ENCODE measurements at regions not wholly inside any gene's neighbourhood (a gene's known extent, or its start where the extent isn't known, plus 50 kb on each side); places are given as distances from the start of the nearest gene placed in this dataset.
"Not testable (repeated sequence)": the region's sequence is repeated elsewhere in the genome, so short reads cannot be mapped to it uniquely, and the experiment has no call there.

- H3K9me1 ChIP-seq (ENCODE audit: control insufficient read depth, insufficient read depth, low read length); CTCF ChIA-PET (ENCODE audit: low intra/inter-chr PET ratio); H3K36me3 ChIP-seq (ENCODE audit: control insufficient read depth, insufficient read depth, low read length); DNase-seq (ENCODE audit: extremely low read depth in 1 of 4, low spot score in 3 of 4); BruUV-seq (replicated peaks); H2AFZ ChIP-seq (ENCODE audit: low read depth, low read length); in situ Hi-C loops (cut with MboI); POLR2A ChIA-PET; H3K27me3 ChIP-seq (ENCODE audit: control insufficient read depth in 2 of 2, insufficient read depth in 2 of 2, low read length in 2 of 2); H4K20me1 ChIP-seq (replicated peaks; ENCODE audit: control insufficient read depth, insufficient read depth, low read length); FAIRE-seq; H3K27ac ChIP-seq (ENCODE audit: extremely low read depth, low read depth, low read length); H3K9ac ChIP-seq (ENCODE audit: insufficient read depth in 1 of 2, low read depth in 2 of 2, low read length in 2 of 2); H3K4me3 ChIP-seq; H3K79me2 ChIP-seq (ENCODE audit: control insufficient read depth, insufficient read depth, low read length); intact Hi-C loops (cut with micrococcal nuclease); H3K4me2 ChIP-seq (ENCODE audit: insufficient read depth, low read length); H3K9me3 ChIP-seq (replicated peaks; ENCODE audit: control insufficient read depth, insufficient read depth, low read depth, low read length); H3K4me1 ChIP-seq (replicated peaks in 1 of 2; ENCODE audit: control insufficient read depth in 2 of 2, insufficient read depth in 2 of 2, low read length in 2 of 2); ATAC-seq: not testable (repeated sequence)
- WGBS (ENCODE audit: insufficient coverage, low coverage, missing lambda C conversion rate): 14% methylated on average over 2 of the region's 2 CpGs
- peak; percentile 68; the same call in 1 of the 2 replicates for TF ChIP-seq ZNF707 (CRISPR knock-in tag; conservative IDR thresholded peaks at IDR 0.05)
Measured at GRCh38 chr1:78753679-78754078, 104.0 kb downstream of the IFI44 start.

- BruUV-seq (replicated peaks): no TSS peak
- ATAC-seq: no peak
- Histone ChIP-seq H4K20me1 (replicated peaks; ENCODE audit: control insufficient read depth, insufficient read depth, low read length) (no peaks in the 10 kb centered on the region), H3K79me2 (ENCODE audit: control insufficient read depth, insufficient read depth, low read length) (no peaks in the 10 kb centered on the region), H3K9me3 (replicated peaks; ENCODE audit: control insufficient read depth, insufficient read depth, low read depth, low read length) (no peaks in the 10 kb centered on the region), H3K27ac (ENCODE audit: extremely low read depth, low read depth, low read length) (no peak overlapping the region), H3K4me1 (replicated peaks in 1 of 2; ENCODE audit: control insufficient read depth in 2 of 2, insufficient read depth in 2 of 2, low read length in 2 of 2) (no peaks in the 10 kb centered on the region), H3K4me3 (no peak overlapping the region), H3K9ac (ENCODE audit: insufficient read depth in 1 of 2, low read depth in 2 of 2, low read length in 2 of 2) (no peak overlapping the region), H3K4me2 (ENCODE audit: insufficient read depth, low read length) (no peak overlapping the region), H3K36me3 (ENCODE audit: control insufficient read depth, insufficient read depth, low read length) (no peaks in the 10 kb centered on the region), H3K9me1 (ENCODE audit: control insufficient read depth, insufficient read depth, low read length) (no peaks in the 10 kb centered on the region), H3K27me3 (ENCODE audit: control insufficient read depth in 2 of 2, insufficient read depth in 2 of 2, low read length in 2 of 2) (no peaks in the 10 kb centered on the region), H2AFZ (ENCODE audit: low read depth, low read length) (no peak overlapping the region)
- in situ Hi-C loops (cut with MboI) (no loop called here), intact Hi-C loops (cut with micrococcal nuclease) (no loop called here)
- DNase-seq (ENCODE audit: extremely low read depth in 1 of 4, low spot score in 3 of 4): no peak
- FAIRE-seq: no peak
- no peak for TF ChIP-seq ZNF133 (CRISPR knock-in tag; IDR thresholded peaks at IDR 0.05)
- TF ChIP-seq NCOA4 (IDR thresholded peaks at IDR 0.05; ENCODE audit: partially characterized antibody): no peak
- TF ChIP-seq MYC (IDR thresholded peaks at IDR 0.05; ENCODE audit: low read depth, low read length): no peak
- no peak for TF ChIP-seq MYC (CRISPR knock-in tag; IDR thresholded peaks at IDR 0.05; ENCODE audit: borderline replicate concordance, low read depth)
- TF ChIP-seq MAFF (IDR thresholded peaks at IDR 0.05; ENCODE audit: low read length): no peak
- TF ChIP-seq ZBTB17 (CRISPR knock-in tag; IDR thresholded peaks at IDR 0.05): no peak
- TF ChIP-seq IFI16 (CRISPR knock-in tag; IDR thresholded peaks at IDR 0.05): no peak
- no peak for TF ChIP-seq FOXM1 (IDR thresholded peaks at IDR 0.05; ENCODE audit: low read depth)
- no peak for TF ChIP-seq FOXM1 (CRISPR knock-in tag; IDR thresholded peaks at IDR 0.05; ENCODE audit: low read depth)
- TF ChIP-seq POLR2A (conservative IDR thresholded peaks at IDR 0.05): no peak
- TF ChIP-seq KAT8 (IDR thresholded peaks at IDR 0.05; ENCODE audit: low read depth): no peak
- TF ChIP-seq SLC30A9 (CRISPR knock-in tag; IDR thresholded peaks at IDR 0.05): no peak
- no peak for TF ChIP-seq DEAF1 (CRISPR knock-in tag; IDR thresholded peaks at IDR 0.05)
- ChIA-PET CTCF (ENCODE audit: low intra/inter-chr PET ratio) (no interaction called here), POLR2A (no interaction called here)
Measured at GRCh38 chr1:78755986-78756385, 106.4 kb downstream of the IFI44 start.
